HUES48 (cell line): ENCODE measurements at regions not wholly inside any gene's neighbourhood (a gene's known extent, or its start where the extent isn't known, plus 50 kb on each side); places are given as distances from the start of the nearest gene placed in this dataset.
"Not testable (repeated sequence)": the region's sequence is repeated elsewhere in the genome, so short reads cannot be mapped to it uniquely, and the experiment has no call there.

Source experiments
- H3K27ac ChIP-seq: one replicate; pipeline ENCODE4 v1.7.0; 2013; ENCODE audit warnings: low read depth, low read length, inconsistent platforms
- H3K27me3 ChIP-seq: 2 replicates; pipeline ENCODE4 v1.6.1; 2013; ENCODE audit warnings: mild to moderate bottlenecking, low read length; ENCODE audit not compliant: control insufficient read depth, insufficient read depth
- H3K36me3 ChIP-seq: 2 replicates; pipeline ENCODE4 v1.6.1; 2013; ENCODE audit warnings: low read length; ENCODE audit not compliant: control insufficient read depth, insufficient read depth
- H3K4me1 ChIP-seq: 2 replicates; pipeline ENCODE4 v1.6.1; 2013; ENCODE audit warnings: mild to moderate bottlenecking, low read length; ENCODE audit not compliant: control insufficient read depth, insufficient read depth
- H3K4me3 ChIP-seq: 2 replicates; pipeline ENCODE4 v1.5.1; 2013; ENCODE audit warnings: mild to moderate bottlenecking, low read depth, low read length
- H3K9ac ChIP-seq: 2 replicates; pipeline ENCODE4 v1.6.1; 2013; ENCODE audit warnings: mild to moderate bottlenecking, low read depth, low read length, moderate library complexity
- H3K9me3 ChIP-seq: 2 replicates; pipeline ENCODE4 v1.6.1; 2013; ENCODE audit warnings: low read length; ENCODE audit not compliant: control insufficient read depth, insufficient read depth

DNA sequence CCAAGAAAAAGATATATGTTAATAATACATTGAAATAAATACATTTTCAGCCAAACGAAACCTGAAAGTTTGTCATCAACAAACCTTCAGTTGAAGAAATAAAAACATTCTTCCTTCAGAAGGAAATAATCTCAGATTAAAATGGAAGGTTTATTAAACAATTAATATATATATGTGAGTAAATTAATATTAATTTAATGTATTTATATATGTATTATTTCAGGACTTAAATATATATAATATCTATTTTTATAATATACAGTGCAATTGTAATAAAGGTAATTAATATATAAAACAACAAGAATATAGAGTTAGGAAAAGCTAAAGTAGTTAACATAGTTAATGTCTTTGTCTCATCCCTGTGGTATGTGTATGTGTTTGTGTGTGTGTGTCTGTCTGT lies 102.2 kb upstream of the CDC14C start:
- Histone ChIP-seq H3K27me3 (no peaks in the 10 kb centered on the region), H3K9ac (no peak overlapping the region), H3K4me3 (no peak overlapping the region), H3K36me3 (no peaks in the 10 kb centered on the region), H3K9me3 (no peaks in the 10 kb centered on the region), H3K4me1 (no peaks in the 10 kb centered on the region), H3K27ac (no peak overlapping the region)

DNA sequence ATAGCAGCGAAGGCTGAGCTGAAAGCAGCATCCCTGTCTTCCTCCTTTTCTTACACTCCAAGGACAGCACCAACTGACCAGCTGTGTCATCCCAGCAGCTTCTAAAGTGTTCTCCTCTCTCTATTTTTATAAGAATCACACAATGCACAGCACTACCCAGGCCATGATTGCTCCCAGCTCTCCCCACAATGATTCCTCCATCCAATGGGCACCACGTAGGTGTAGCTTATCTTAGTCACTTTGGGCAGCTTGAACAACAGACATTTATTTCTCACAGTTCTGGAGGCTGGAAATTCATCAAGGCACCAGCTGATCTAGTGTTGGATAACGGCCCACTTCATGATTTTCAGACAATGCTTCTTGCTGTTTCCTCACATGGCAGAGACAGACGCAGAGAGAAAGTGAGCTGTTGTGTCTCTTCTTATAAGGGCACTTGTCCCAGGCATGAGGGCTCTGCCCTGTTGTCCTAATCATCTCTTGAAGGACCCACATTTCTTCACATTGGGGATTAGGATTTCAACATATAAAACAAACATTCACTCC lies 92.0 kb upstream of the CDC14C start:
- Histone ChIP-seq H3K4me1 (no peaks in the 10 kb centered on the region), H3K27me3 (no peaks in the 10 kb centered on the region), H3K9ac (no peak overlapping the region), H3K9me3 (no peaks in the 10 kb centered on the region), H3K36me3 (no peaks in the 10 kb centered on the region), H3K4me3 (no peak overlapping the region), H3K27ac (no peak overlapping the region)

GRCh38 chr7:48837266-48837665 lies 87.1 kb upstream of the CDC14C start:
- Histone ChIP-seq H3K27me3 (no peaks in the 10 kb centered on the region), H3K4me1 (no peaks in the 10 kb centered on the region), H3K36me3 (no peaks in the 10 kb centered on the region), H3K9me3 (no peaks in the 10 kb centered on the region), H3K4me3 (no peak overlapping the region), H3K9ac (no peak overlapping the region), H3K27ac (no peak overlapping the region)

DNA sequence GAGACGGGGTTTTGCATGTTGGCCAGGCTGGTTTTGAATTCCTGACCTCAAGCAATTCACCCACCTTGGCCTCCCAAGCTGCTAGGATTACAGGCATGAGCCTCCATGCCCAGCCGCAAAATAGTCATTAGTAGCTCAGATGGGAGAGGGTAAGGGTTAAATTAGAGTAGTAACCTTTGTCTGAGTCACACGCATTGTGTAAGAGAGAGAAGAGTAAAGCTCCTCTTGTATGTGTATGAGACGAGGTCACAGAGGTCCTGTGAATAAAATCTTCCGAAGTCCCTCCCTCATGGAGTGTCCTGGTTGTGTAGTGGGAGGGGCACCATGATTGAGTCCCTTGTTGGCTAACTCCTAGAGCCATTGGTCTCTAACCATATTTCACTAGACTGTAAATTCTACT lies 85.2 kb upstream of the CDC14C start:
- H3K4me1 ChIP-seq = no peaks in the 10 kb centered on the region
- H3K9ac ChIP-seq = no peak overlapping the region
- no peaks in the 10 kb centered on the region for H3K36me3 ChIP-seq
- H3K27me3 ChIP-seq = no peaks in the 10 kb centered on the region
- H3K9me3 ChIP-seq = no peaks in the 10 kb centered on the region
- H3K4me3 ChIP-seq = no peak overlapping the region
- no peak overlapping the region for H3K27ac ChIP-seq

GRCh38 chr7:48841739-48842138 lies 82.6 kb upstream of the CDC14C start:
- H3K27ac ChIP-seq = no peak overlapping the region
- H3K27me3 ChIP-seq = no peaks in the 10 kb centered on the region
- H3K4me1 ChIP-seq = no peaks in the 10 kb centered on the region
- no peak overlapping the region for H3K9ac ChIP-seq
- no peaks in the 10 kb centered on the region for H3K9me3 ChIP-seq
- H3K36me3 ChIP-seq = no peaks in the 10 kb centered on the region
- no peak overlapping the region for H3K4me3 ChIP-seq

DNA sequence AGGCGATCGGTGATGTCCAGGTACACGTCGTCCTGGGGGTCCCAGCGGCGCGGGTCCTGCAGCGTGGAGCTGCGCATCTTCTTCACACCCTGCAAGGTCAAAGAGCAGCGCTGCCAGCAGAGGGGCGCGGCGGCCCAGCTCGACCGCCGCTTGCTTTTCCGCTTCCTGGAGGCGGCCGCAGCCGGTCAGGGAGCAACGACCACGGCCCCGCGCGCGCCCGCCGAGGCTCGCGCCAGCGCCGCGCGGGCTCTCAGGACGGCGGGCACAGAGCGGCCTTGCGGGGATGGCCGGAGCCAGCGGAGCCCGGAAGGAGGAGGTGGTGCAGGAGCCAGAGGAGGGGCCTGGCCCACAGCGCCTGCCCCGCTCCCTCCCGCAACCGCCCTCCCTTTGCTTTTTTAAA lies 76.4 kb upstream of the CDC14C start:
- no peaks in the 10 kb centered on the region for H3K9me3 ChIP-seq
- no peak overlapping the region for H3K9ac ChIP-seq
- H3K36me3 ChIP-seq = no peaks in the 10 kb centered on the region
- no peak overlapping the region for H3K27ac ChIP-seq
- no peaks in the 10 kb centered on the region for H3K27me3 ChIP-seq
- no peak overlapping the region for H3K4me3 ChIP-seq
- H3K4me1 ChIP-seq = no peaks in the 10 kb centered on the region

DNA sequence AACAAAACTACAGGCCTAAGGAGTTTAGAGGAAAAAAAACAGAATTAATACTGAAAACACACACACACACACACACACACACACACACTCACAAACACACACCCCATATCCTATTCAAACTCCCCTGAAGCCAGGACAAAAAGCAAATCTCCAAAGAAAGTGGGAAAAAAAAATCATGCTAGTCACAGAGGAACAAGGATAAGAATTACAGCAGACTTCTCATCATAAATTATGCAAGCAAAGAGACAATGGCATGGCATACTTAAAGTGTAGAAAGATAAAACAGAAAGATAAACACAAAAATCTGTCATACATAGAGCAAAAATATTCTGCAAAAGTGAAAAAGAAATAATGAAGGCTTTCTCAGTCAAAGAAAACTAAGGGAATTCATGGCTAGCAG lies 63.9 kb upstream of the CDC14C start:
- not testable (repeated sequence) for H3K9me3 ChIP-seq, H3K27me3 ChIP-seq, H3K36me3 ChIP-seq, H3K9ac ChIP-seq, H3K4me3 ChIP-seq, H3K4me1 ChIP-seq, H3K27ac ChIP-seq

DNA sequence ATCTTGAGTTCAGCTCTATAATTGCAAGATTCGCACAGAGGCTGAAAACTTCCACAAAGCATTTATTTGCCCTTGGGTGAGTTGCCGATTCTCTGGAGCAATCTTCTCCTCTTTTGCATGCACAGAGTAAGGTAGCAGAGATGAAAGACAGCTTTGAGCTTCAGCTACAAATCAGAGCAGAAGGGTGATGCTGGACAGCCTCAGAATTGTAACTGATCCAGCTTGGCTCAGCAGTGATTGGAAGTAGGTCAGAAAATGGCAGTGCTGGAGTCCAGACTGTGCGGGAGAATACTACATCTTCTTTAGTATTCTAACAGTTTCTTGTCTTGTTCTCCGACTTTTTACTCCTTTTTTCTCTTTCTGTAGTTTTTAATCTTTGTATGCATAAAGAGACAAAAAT lies 55.4 kb upstream of the CDC14C start:
- Histone ChIP-seq H3K4me1 (no peaks in the 10 kb centered on the region), H3K27me3 (no peaks in the 10 kb centered on the region), H3K36me3 (no peaks in the 10 kb centered on the region), H3K27ac (no peak overlapping the region), H3K9me3 (no peaks in the 10 kb centered on the region), H3K4me3 (no peak overlapping the region), H3K9ac (no peak overlapping the region)

- no peak overlapping the region for H3K27ac ChIP-seq
- H3K36me3 ChIP-seq = no peaks in the 10 kb centered on the region
- H3K27me3 ChIP-seq = no peaks in the 10 kb centered on the region
- H3K9ac ChIP-seq = no peak overlapping the region
- H3K4me3 ChIP-seq = no peak overlapping the region
- H3K4me1 ChIP-seq = no peaks in the 10 kb centered on the region
- H3K9me3 ChIP-seq = no peaks in the 10 kb centered on the region
Observed at GRCh38 chr7:48872548-48872947, 51.8 kb upstream of the CDC14C start.
